ENCODE measurements at regions not wholly inside any gene's neighbourhood (a gene's known extent, or its start where the extent isn't known, plus 50 kb on each side); places are given as distances from the start of the nearest gene placed in this dataset.

DNA sequence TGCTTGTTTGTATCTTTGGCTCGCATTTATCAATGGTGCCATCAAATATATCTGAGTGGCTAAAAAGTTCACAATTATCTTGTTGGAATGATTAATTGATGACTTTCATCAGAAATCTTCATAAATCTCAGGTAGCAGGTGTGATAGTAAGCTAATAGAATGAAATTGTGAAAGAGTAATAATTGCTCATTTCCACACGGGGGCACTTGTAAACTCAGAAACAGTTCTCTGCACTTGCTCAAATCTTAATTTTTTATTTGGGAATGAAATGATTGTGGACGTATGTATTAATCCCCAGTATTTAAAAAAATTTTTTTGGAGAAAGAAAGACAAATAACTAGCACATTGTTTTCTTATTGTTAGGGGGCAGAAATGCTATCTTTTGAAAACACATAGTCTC, 132.8 kb downstream of the DTHD1 start:
- Histone ChIP-seq H2AK5ac (ENCODE audit: low read length, severe bottlenecking) (no peak overlapping the region), H2BK12ac (ENCODE audit: low read length in 2 of 2) (no peak overlapping the region), H3K18ac (ENCODE audit: low read depth in 1 of 2, low read length in 2 of 2) (no peak overlapping the region), H3K4ac (ENCODE audit: low read depth in 1 of 2, low read length in 2 of 2) (no peak overlapping the region), H3K9me3 (ENCODE audit: control insufficient read depth, low read length) (no peaks in the 10 kb centered on the region), H3K14ac (ENCODE audit: low read length in 2 of 2) (no peak overlapping the region), H3K36me3 (ENCODE audit: control insufficient read depth in 1 of 2, insufficient read depth in 2 of 2, low read depth in 1 of 2, low read length in 2 of 2) (no peaks in the 10 kb centered on the region), H3K27me3 (ENCODE audit: control insufficient read depth in 1 of 2, insufficient read depth in 1 of 2, low read length in 2 of 2) (no peaks in the 10 kb centered on the region), H3K9ac (ENCODE audit: low read length) (no peak overlapping the region), H2AFZ (ENCODE audit: low read depth, low read length) (no peak overlapping the region), H2BK120ac (ENCODE audit: low read depth, low read length) (no peak overlapping the region), H2BK5ac (ENCODE audit: low read depth, low read length, poor library complexity, severe bottlenecking) (no peak overlapping the region), H4K8ac (ENCODE audit: low read length) (no peak overlapping the region), H3K4me3 (ENCODE audit: insufficient read depth in 1 of 2, low read depth in 1 of 2, low read length in 2 of 2) (no peak overlapping the region), H2BK15ac (ENCODE audit: low read depth, poor library complexity, severe bottlenecking) (no peak overlapping the region), H3K27ac (ENCODE audit: low read length, poor library complexity, severe bottlenecking) (no peak overlapping the region), H3K4me2 (ENCODE audit: low read length, poor library complexity, severe bottlenecking) (no peak overlapping the region), H3K79me1 (replicated peaks; ENCODE audit: low read length, poor library complexity, severe bottlenecking) (no peaks in the 10 kb centered on the region), H3K23ac (ENCODE audit: low read length in 2 of 2) (no peak overlapping the region), H4K91ac (ENCODE audit: low read length) (no peak overlapping the region), H3K4me1 (ENCODE audit: control insufficient read depth, insufficient read depth, low read depth, low read length) (no peaks in the 10 kb centered on the region)
- no peak for DNase-seq
- 86% methylated on average over 1 of the region's 3 CpGs for WGBS

DNA sequence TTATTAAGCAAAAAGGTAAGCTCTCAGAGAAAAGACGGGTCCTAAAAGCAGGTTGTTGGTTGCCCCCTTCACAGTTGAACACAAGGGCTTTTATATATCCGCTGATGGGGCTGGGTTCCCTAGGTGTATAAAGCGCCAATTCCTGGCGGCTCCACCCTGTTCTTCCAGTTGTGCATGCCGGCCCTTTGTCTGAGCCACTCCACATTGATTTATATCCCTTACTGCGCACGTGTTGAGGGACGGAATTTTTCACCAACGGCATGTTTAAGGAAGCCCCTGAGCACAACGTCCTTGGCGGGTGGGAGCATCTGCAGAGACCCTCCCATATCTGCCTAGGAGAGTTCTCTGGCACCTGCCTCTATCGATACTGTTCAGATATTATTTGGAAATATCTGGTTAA, 135.7 kb downstream of the DTHD1 start:
- Histone ChIP-seq H2AK5ac (ENCODE audit: low read length, severe bottlenecking) (no peak overlapping the region), H3K27me3 (ENCODE audit: control insufficient read depth in 1 of 2, insufficient read depth in 1 of 2, low read length in 2 of 2) (no peaks in the 10 kb centered on the region), H2BK12ac (ENCODE audit: low read length in 2 of 2) (no peak overlapping the region), H3K18ac (ENCODE audit: low read depth in 1 of 2, low read length in 2 of 2) (no peak overlapping the region), H3K27ac (ENCODE audit: low read length, poor library complexity, severe bottlenecking) (no peak overlapping the region), H4K91ac (ENCODE audit: low read length) (no peak overlapping the region), H3K9me3 (ENCODE audit: control insufficient read depth, low read length) (no peaks in the 10 kb centered on the region), H3K36me3 (ENCODE audit: control insufficient read depth in 1 of 2, insufficient read depth in 2 of 2, low read depth in 1 of 2, low read length in 2 of 2) (no peaks in the 10 kb centered on the region), H3K4me2 (ENCODE audit: low read length, poor library complexity, severe bottlenecking) (no peak overlapping the region), H3K23ac (ENCODE audit: low read length in 2 of 2) (no peak overlapping the region), H3K4me3 (ENCODE audit: insufficient read depth in 1 of 2, low read depth in 1 of 2, low read length in 2 of 2) (no peak overlapping the region), H2AFZ (ENCODE audit: low read depth, low read length) (no peak overlapping the region), H3K4ac (ENCODE audit: low read depth in 1 of 2, low read length in 2 of 2) (no peak overlapping the region), H2BK5ac (ENCODE audit: low read depth, low read length, poor library complexity, severe bottlenecking) (no peak overlapping the region), H3K79me1 (replicated peaks; ENCODE audit: low read length, poor library complexity, severe bottlenecking) (no peaks in the 10 kb centered on the region), H2BK120ac (ENCODE audit: low read depth, low read length) (no peak overlapping the region), H3K14ac (ENCODE audit: low read length in 2 of 2) (no peak overlapping the region), H2BK15ac (ENCODE audit: low read depth, poor library complexity, severe bottlenecking) (no peak overlapping the region), H3K4me1 (ENCODE audit: control insufficient read depth, insufficient read depth, low read depth, low read length) (no peaks in the 10 kb centered on the region), H4K8ac (ENCODE audit: low read length) (no peak overlapping the region), H3K9ac (ENCODE audit: low read length) (no peak overlapping the region)
- 80% methylated on average over 11 of the region's 12 CpGs for WGBS
- no peak for DNase-seq

GRCh38 chr4:36420111-36420679, 138.8 kb downstream of the DTHD1 start:
- 50% methylated on average over 3 of the region's 3 CpGs for WGBS
- H3K4me3 ChIP-seq (ENCODE audit: insufficient read depth in 1 of 2, low read depth in 1 of 2, low read length in 2 of 2): no peak overlapping the region
- H4K8ac ChIP-seq (ENCODE audit: low read length): no peak overlapping the region
- H2AK5ac ChIP-seq (ENCODE audit: low read length, severe bottlenecking): no peak overlapping the region
- no peak overlapping the region for H3K14ac ChIP-seq (ENCODE audit: low read length in 2 of 2)
- H3K79me1 ChIP-seq (replicated peaks; ENCODE audit: low read length, poor library complexity, severe bottlenecking): no peaks in the 10 kb centered on the region
- no peak overlapping the region for H2BK15ac ChIP-seq (ENCODE audit: low read depth, poor library complexity, severe bottlenecking)
- H3K23ac ChIP-seq (ENCODE audit: low read length in 2 of 2): no peak overlapping the region
- no peak overlapping the region for H2BK120ac ChIP-seq (ENCODE audit: low read depth, low read length)
- no peak overlapping the region for H3K9ac ChIP-seq (ENCODE audit: low read length)
- no peak overlapping the region for H4K91ac ChIP-seq (ENCODE audit: low read length)
- no peaks in the 10 kb centered on the region for H3K27me3 ChIP-seq (ENCODE audit: control insufficient read depth in 1 of 2, insufficient read depth in 1 of 2, low read length in 2 of 2)
- no peaks in the 10 kb centered on the region for H3K36me3 ChIP-seq (ENCODE audit: control insufficient read depth in 1 of 2, insufficient read depth in 2 of 2, low read depth in 1 of 2, low read length in 2 of 2)
- no peaks in the 10 kb centered on the region for H3K9me3 ChIP-seq (ENCODE audit: control insufficient read depth, low read length)
- H3K4ac ChIP-seq (ENCODE audit: low read depth in 1 of 2, low read length in 2 of 2): no peak overlapping the region
- H3K4me2 ChIP-seq (ENCODE audit: low read length, poor library complexity, severe bottlenecking): no peak overlapping the region
- H3K4me1 ChIP-seq (ENCODE audit: control insufficient read depth, insufficient read depth, low read depth, low read length): no peaks in the 10 kb centered on the region
- no peak overlapping the region for H2AFZ ChIP-seq (ENCODE audit: low read depth, low read length)
- no peak overlapping the region for H2BK5ac ChIP-seq (ENCODE audit: low read depth, low read length, poor library complexity, severe bottlenecking)
- H3K18ac ChIP-seq (ENCODE audit: low read depth in 1 of 2, low read length in 2 of 2): no peak overlapping the region
- no peak overlapping the region for H3K27ac ChIP-seq (ENCODE audit: low read length, poor library complexity, severe bottlenecking)
- no peak for DNase-seq
- H2BK12ac ChIP-seq (ENCODE audit: low read length in 2 of 2): no peak overlapping the region

DNA sequence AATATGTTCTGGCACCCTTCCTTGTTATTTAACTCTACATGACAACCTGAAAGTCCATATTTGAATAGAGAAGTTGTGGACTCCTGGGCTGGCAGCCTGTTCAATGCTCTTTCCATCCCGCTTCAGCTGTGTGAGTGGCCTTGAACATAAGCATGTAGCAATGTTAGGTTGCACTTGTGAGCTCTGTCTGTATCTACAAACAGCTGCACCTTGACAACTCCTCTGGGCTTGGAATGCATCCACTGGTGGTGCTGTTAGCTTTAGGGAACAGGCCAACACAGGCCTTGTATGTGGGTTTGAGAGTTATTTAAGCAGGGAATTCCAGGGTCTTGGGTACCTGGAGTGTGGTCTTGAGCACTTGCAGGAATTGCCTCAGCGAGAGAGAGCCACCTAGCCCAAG, 141.2 kb downstream of the DTHD1 start:
- Histone ChIP-seq H2BK12ac (ENCODE audit: low read length in 2 of 2) (no peak overlapping the region), H3K27ac (ENCODE audit: low read length, poor library complexity, severe bottlenecking) (no peak overlapping the region), H2BK5ac (ENCODE audit: low read depth, low read length, poor library complexity, severe bottlenecking) (no peak overlapping the region), H4K91ac (ENCODE audit: low read length) (no peak overlapping the region), H3K23ac (ENCODE audit: low read length in 2 of 2) (no peak overlapping the region), H3K4me1 (ENCODE audit: control insufficient read depth, insufficient read depth, low read depth, low read length) (no peaks in the 10 kb centered on the region), H3K18ac (ENCODE audit: low read depth in 1 of 2, low read length in 2 of 2) (no peak overlapping the region), H3K4me2 (ENCODE audit: low read length, poor library complexity, severe bottlenecking) (no peak overlapping the region), H3K9me3 (ENCODE audit: control insufficient read depth, low read length) (peaks cover 3% of the 10 kb centered on the region), H4K8ac (ENCODE audit: low read length) (no peak overlapping the region), H3K4ac (ENCODE audit: low read depth in 1 of 2, low read length in 2 of 2) (no peak overlapping the region), H3K4me3 (ENCODE audit: insufficient read depth in 1 of 2, low read depth in 1 of 2, low read length in 2 of 2) (no peak overlapping the region), H3K27me3 (ENCODE audit: control insufficient read depth in 1 of 2, insufficient read depth in 1 of 2, low read length in 2 of 2) (no peaks in the 10 kb centered on the region), H2BK15ac (ENCODE audit: low read depth, poor library complexity, severe bottlenecking) (no peak overlapping the region), H2AFZ (ENCODE audit: low read depth, low read length) (no peak overlapping the region), H3K79me1 (replicated peaks; ENCODE audit: low read length, poor library complexity, severe bottlenecking) (no peaks in the 10 kb centered on the region), H3K9ac (ENCODE audit: low read length) (no peak overlapping the region), H2AK5ac (ENCODE audit: low read length, severe bottlenecking) (no peak overlapping the region), H2BK120ac (ENCODE audit: low read depth, low read length) (no peak overlapping the region), H3K14ac (ENCODE audit: low read length in 2 of 2) (no peak overlapping the region), H3K36me3 (ENCODE audit: control insufficient read depth in 1 of 2, insufficient read depth in 2 of 2, low read depth in 1 of 2, low read length in 2 of 2) (no peaks in the 10 kb centered on the region)
- no peak for DNase-seq
- 83% methylated on average over 2 of the region's 2 CpGs for WGBS

Data from mesenchymal stem cell (in vitro differentiated cells and primary cell).